Hepatocyte (in vitro differentiated cells): ENCODE measurements at regions not wholly inside any gene's neighbourhood (a gene's known extent, or its start where the extent isn't known, plus 50 kb on each side); places are given as distances from the start of the nearest gene placed in this dataset.
A peak's percentile ranks its signal among the peaks of the same experiment; 100 is the strongest.

ENCODE experiments used
- DNase-seq: peaks from one replicate; pipeline ENCODE4 v3.0.0-alpha.2; 2016; ENCODE audit warnings: low spot score
- H2AFZ ChIP-seq: fragments of 200-600 bp; sonication (generic); 2 replicates; pipeline ENCODE4 v1.6.0; 2016; ENCODE audit warnings: antibody characterized with exemption, mild to moderate bottlenecking
- H3K27ac ChIP-seq: fragments of 200-600 bp; sonication (generic); 2 replicates; pipeline ENCODE4 v1.5.1; 2016; ENCODE audit warnings: mild to moderate bottlenecking
- H3K27me3 ChIP-seq: fragments of 200-600 bp; sonication (generic); 2 replicates; pipeline ENCODE4 v1.6.1; 2016
- H3K36me3 ChIP-seq: fragments of 200-600 bp; sonication (generic); replicated peaks from 2 replicates; pipeline ENCODE4 v1.5.1; 2016; ENCODE audit warnings: low read depth; ENCODE audit not compliant: insufficient read depth
- H3K4me1 ChIP-seq: fragments of 200-600 bp; sonication (generic); 2 replicates; pipeline ENCODE4 v1.5.1; 2016; ENCODE audit warnings: mild to moderate bottlenecking, moderate library complexity; ENCODE audit not compliant: insufficient read depth
- H3K4me2 ChIP-seq: fragments of 200-600 bp; sonication (generic); 2 replicates; pipeline ENCODE4 v1.6.0; 2016
- H3K4me3 ChIP-seq: fragments of 200-600 bp; sonication (generic); 2 replicates; pipeline ENCODE4 v1.5.1; 2016; ENCODE audit warnings: mild to moderate bottlenecking
- H3K79me2 ChIP-seq: fragments of 200-600 bp; sonication (generic); 2 replicates; pipeline ENCODE4 v1.6.0; 2017; ENCODE audit warnings: mild to moderate bottlenecking
- H3K9me2 ChIP-seq: fragments of 200-600 bp; sonication (generic); replicated peaks from 2 replicates; pipeline ENCODE4 v1.6.0; 2017; ENCODE audit warnings: mild to moderate bottlenecking; ENCODE audit not compliant: insufficient read depth
- H3K9me3 ChIP-seq: fragments of 200-600 bp; sonication (generic); 2 replicates; pipeline ENCODE4 v1.5.1; 2016; ENCODE audit warnings: low read depth, mild to moderate bottlenecking
- H4K20me1 ChIP-seq: fragments of 200-600 bp; sonication (generic); 2 replicates; pipeline ENCODE4 v1.6.0; 2016; ENCODE audit warnings: mild to moderate bottlenecking; ENCODE audit not compliant: insufficient read depth, poor library complexity, severe bottlenecking
- CTCF ChIP-seq: fragments of 200-600 bp; sonication (generic); IDR thresholded peaks from 2 replicates; pipeline ENCODE4 v1.5.1; 2016; ENCODE audit warnings: antibody characterized with exemption, mild to moderate bottlenecking; ENCODE audit not compliant: poor library complexity
- EZH2 ChIP-seq: fragments of 200-600 bp; sonication (generic); IDR thresholded peaks from 2 replicates; pipeline ENCODE4 v1.6.1; 2016; ENCODE audit warnings: antibody characterized with exemption, mild to moderate bottlenecking, borderline replicate concordance
- EZH2phosphoT487 ChIP-seq: fragments of 200-600 bp; sonication (generic); IDR thresholded peaks from one replicate; pipeline ENCODE4 v1.6.1; 2018; ENCODE audit warnings: antibody characterized with exemption, mild to moderate bottlenecking, low read depth, moderate library complexity; ENCODE audit not compliant: unreplicated experiment, severe bottlenecking
- WGBS: methylation state at CpG from one replicate; pipeline ENCODE4 v1.1.6; 2016; ENCODE audit warnings: low lambda C conversion rate; ENCODE audit errors: missing lambda C conversion rate; 5-methylcytosine and 5-hydroxymethylcytosine counted together

GRCh38 chr2:238600506-238601432 lies 174.0 kb downstream of the ASB1 start:
- Histone ChIP-seq H3K4me3 (no peak overlapping the region), H3K4me2 (no peak overlapping the region), H3K79me2 (no peaks in the 10 kb centered on the region), H3K9me2 (no peaks in the 10 kb centered on the region), H3K4me1 (peaks cover 19% of the 10 kb centered on the region), H3K36me3 (no peaks in the 10 kb centered on the region), H4K20me1 (no peaks in the 10 kb centered on the region), H3K9me3 (peaks cover 9% of the 10 kb centered on the region), H2AFZ (no peak overlapping the region), H3K27ac (no peak overlapping the region), H3K27me3 (no peaks in the 10 kb centered on the region)
- DNase-seq: no peak
- 93% methylated on average over 28 of the region's 29 CpGs for WGBS
- TF ChIP-seq EZH2phosphoT487: no peak

- DNase-seq: no peak
- peaks cover 19% of the 10 kb centered on the region for H3K4me1 ChIP-seq
- no peaks in the 10 kb centered on the region for H3K27me3 ChIP-seq
- no peak overlapping the region for H3K27ac ChIP-seq
- WGBS: 90% methylated on average over 11 of the region's 11 CpGs
- no peak overlapping the region for H3K4me2 ChIP-seq
- peaks cover 9% of the 10 kb centered on the region for H3K9me3 ChIP-seq
- H4K20me1 ChIP-seq: no peaks in the 10 kb centered on the region
- no peaks in the 10 kb centered on the region for H3K9me2 ChIP-seq
- no peak overlapping the region for H3K4me3 ChIP-seq
- H3K36me3 ChIP-seq: no peaks in the 10 kb centered on the region
- TF ChIP-seq EZH2: no peak
- TF ChIP-seq CTCF: no peak
- no peak for TF ChIP-seq EZH2phosphoT487
- no peaks in the 10 kb centered on the region for H3K79me2 ChIP-seq
- no peak overlapping the region for H2AFZ ChIP-seq
These were observed 174.9 kb downstream of the ASB1 start for GRCh38 chr2:238601433-238602222.

GRCh38 chr2:238602223-238602960 lies 175.7 kb downstream of the ASB1 start:
- peaks cover 18% of the 10 kb centered on the region for H3K4me1 ChIP-seq
- no peak overlapping the region for H2AFZ ChIP-seq
- TF ChIP-seq EZH2 (no peak), EZH2phosphoT487 (no peak), CTCF (no peak)
- H3K27ac ChIP-seq: peak overlapping the region; percentile 3
- 74% methylated on average over 6 of the region's 6 CpGs for WGBS
- peaks cover 9% of the 10 kb centered on the region for H3K9me3 ChIP-seq
- DNase-seq: no peak
- H3K27me3 ChIP-seq: no peaks in the 10 kb centered on the region
- H3K36me3 ChIP-seq: no peaks in the 10 kb centered on the region
- no peak overlapping the region for H3K4me3 ChIP-seq
- no peaks in the 10 kb centered on the region for H4K20me1 ChIP-seq
- H3K9me2 ChIP-seq: no peaks in the 10 kb centered on the region
- no peaks in the 10 kb centered on the region for H3K79me2 ChIP-seq
- no peak overlapping the region for H3K4me2 ChIP-seq
